ENCODE measurements at regions not wholly inside any gene's neighbourhood (a gene's known extent, or its start where the extent isn't known, plus 50 kb on each side); places are given as distances from the start of the nearest gene placed in this dataset.

- H4K20me1 ChIP-seq (ENCODE audit: control insufficient read depth, insufficient read depth, insufficient read length), result no peaks in the 10 kb centered on the region
- 0 out of 2 replicates have a peak, but pooled peaks cover 4% of the 10 kb centered on the region for H3K4me1 ChIP-seq (ENCODE audit: insufficient read depth, low read length)
- no peak overlapping the region for H2BK120ac ChIP-seq (ENCODE audit: low read depth, low read length, poor library complexity, severe bottlenecking)
- peaks cover 36% of the 10 kb centered on the region for H3K27me3 Mint-ChIP-seq (ENCODE audit: low read depth)
- no peak overlapping the region for H2BK12ac ChIP-seq (ENCODE audit: insufficient read length, low read depth, low read length)
- no peak overlapping the region for H4K91ac ChIP-seq (ENCODE audit: insufficient read length, low read depth, low read length)
- H3K23ac ChIP-seq (ENCODE audit: insufficient read length, low read depth, low read length), result no peak overlapping the region
- no peak overlapping the region for H3K9ac ChIP-seq (ENCODE audit: extremely low read depth, insufficient read length, low read length)
- no peak overlapping the region for H3K14ac ChIP-seq (ENCODE audit: insufficient read depth, low read length)
- WGBS (ENCODE audit: extremely low coverage, insufficient read length, low lambda C conversion rate), result 100% methylated on average over 1 of the region's 2 CpGs
- no peak overlapping the region for H3K27ac ChIP-seq (ENCODE audit: insufficient read length, low read depth, low read length)
- no peak overlapping the region for H4K5ac ChIP-seq (ENCODE audit: insufficient read length, low read depth, low read length)
- H3K18ac ChIP-seq (ENCODE audit: insufficient read length, low read depth, low read length), result no peak overlapping the region
- H3K56ac ChIP-seq (ENCODE audit: insufficient read length, low read depth, low read length), result no peak overlapping the region
- no peak overlapping the region for H3K27ac Mint-ChIP-seq
- H3K4ac ChIP-seq (ENCODE audit: low read depth, low read length), result no peak overlapping the region
- no peak overlapping the region for H3T11ph ChIP-seq (ENCODE audit: low read length)
- H2BK15ac ChIP-seq (ENCODE audit: low read depth, low read length), result no peak overlapping the region
- no peaks in the 10 kb centered on the region; the same call in 1 of the 2 replicates for H3K27me3 ChIP-seq (ENCODE audit: insufficient read depth, low read length)
- DNase-seq, result no peak
- TF ChIP-seq CTCF (conservative IDR thresholded peaks at IDR 0.05), result no peak
- H3K23me2 ChIP-seq (ENCODE audit: insufficient read length, low read depth, low read length, poor library complexity, severe bottlenecking), result no peaks in the 10 kb centered on the region
- H2AFZ ChIP-seq (ENCODE audit: low read length), result no peak overlapping the region
- H2BK20ac ChIP-seq (ENCODE audit: low read depth, low read length, poor library complexity, severe bottlenecking), result no peak overlapping the region
- H3K9me3 ChIP-seq (ENCODE audit: control insufficient read depth, low read depth, low read length), result no peaks in the 10 kb centered on the region
- no peak overlapping the region for H4K8ac ChIP-seq (replicated peaks; ENCODE audit: insufficient read length, low read depth, low read length)
- H3K79me2 ChIP-seq (ENCODE audit: insufficient read depth, low read length), result no peaks in the 10 kb centered on the region
- peaks cover 22 to 31% of the 10 kb centered on the region in 2 experiments for H3K4me1 Mint-ChIP-seq
- no peak overlapping the region for H2AK5ac ChIP-seq (ENCODE audit: insufficient read length, low read length)
- no peak overlapping the region for H3K4me3 Mint-ChIP-seq
- no peak overlapping the region for H3K4me2 ChIP-seq (ENCODE audit: insufficient read depth, insufficient read length, low read length)
- H2BK5ac ChIP-seq (ENCODE audit: insufficient read length, low read length), result no peak overlapping the region
- no peaks in the 10 kb centered on the region; a peak in 1 of 5 replicates for H3K9me3 Mint-ChIP-seq
- H3K36me3 Mint-ChIP-seq (ENCODE audit: insufficient read depth in 1 of 3, low read depth in 3 of 3), result no peaks in the 10 kb centered on the region
- no peaks in the 10 kb centered on the region for H3K79me1 ChIP-seq (ENCODE audit: insufficient read depth, low read depth, low read length, poor library complexity, severe bottlenecking)
Observed at GRCh38 chr19:29016353-29016752, 196.6 kb downstream of the UQCRFS1 start.
